GM12891 (cell line): ENCODE measurements at regions not wholly inside any gene's neighbourhood (a gene's known extent, or its start where the extent isn't known, plus 50 kb on each side); places are given as distances from the start of the nearest gene placed in this dataset.

Source experiments
- DNase-seq: peaks from one replicate; pipeline ENCODE4 v3.0.0; 2011; ENCODE audit warnings: low spot score; ENCODE audit not compliant: insufficient read length
- FAIRE-seq: peaks from 2 replicates; lab custom pipeline; 2011; peaks lifted over from hg19 to GRCh38; lab: Jason Lieb, UNC
- PAX5 ChIP-seq: IDR thresholded peaks from 2 replicates; pipeline ENCODE4 v1.6.1; 2011; ENCODE audit warnings: low read length, moderate library complexity, mild to moderate bottlenecking; ENCODE audit not compliant: insufficient read depth, severe bottlenecking
- POLR2A ChIP-seq: IDR thresholded peaks from 2 replicates; pipeline ENCODE4 v1.6.1; 2011; ENCODE audit warnings: low read depth, low read length, control low read depth
- POLR2AphosphoS5 ChIP-seq: IDR thresholded peaks from 2 replicates; pipeline ENCODE4 v1.6.1; 2011; ENCODE audit warnings: low read depth, low read length, control low read depth
- POU2F2 ChIP-seq: IDR thresholded peaks from 2 replicates; pipeline ENCODE4 v1.6.1; 2011; ENCODE audit warnings: low read depth, mild to moderate bottlenecking, control low read depth, low read length, moderate library complexity
- SPI1 ChIP-seq: IDR thresholded peaks from 2 replicates; pipeline ENCODE4 v1.6.1; 2011; ENCODE audit warnings: low read depth, low read length, control low read depth
- TAF1 ChIP-seq: IDR thresholded peaks from 2 replicates; pipeline ENCODE4 v1.6.1; 2011; ENCODE audit warnings: low read depth, low read length, control low read depth

- FAIRE-seq, result no peak
- no peak for DNase-seq
Observed at GRCh38 chr2:151180123-151180522, 81.5 kb downstream of the RBM43 start.

GRCh38 chr2:151178207-151178606, 83.5 kb downstream of the RBM43 start:
- FAIRE-seq, result no peak
- DNase-seq, result no peak
- TF ChIP-seq POU2F2, result no peak
- no peak for TF ChIP-seq POLR2AphosphoS5
- TF ChIP-seq PAX5, result no peak
- no peak for TF ChIP-seq POLR2A
- TF ChIP-seq SPI1, result no peak
- no peak for TF ChIP-seq TAF1

More at GRCh38 chr2:151180123-151180522, 81.5 kb downstream of the RBM43 start:
- TF ChIP-seq POLR2AphosphoS5 (no peak), SPI1 (no peak), PAX5 (no peak)

GRCh38 chr2:151177756-151178155, 83.9 kb downstream of the RBM43 start:
- TF ChIP-seq POU2F2, result no peak
- TF ChIP-seq SPI1, result no peak
- no peak for TF ChIP-seq POLR2A
- no peak for TF ChIP-seq POLR2AphosphoS5
- no peak for TF ChIP-seq PAX5
- TF ChIP-seq TAF1, result no peak
- DNase-seq (no peak), FAIRE-seq (no peak)

- DNase-seq, result no peak
- TF ChIP-seq POLR2A, result no peak
- TF ChIP-seq TAF1, result no peak
- TF ChIP-seq PAX5, result no peak
- TF ChIP-seq SPI1, result no peak
- TF ChIP-seq POU2F2, result no peak
- TF ChIP-seq POLR2AphosphoS5, result no peak
- FAIRE-seq, result no peak
Observed at GRCh38 chr2:151176661-151177060, 85.0 kb downstream of the RBM43 start.

DNA sequence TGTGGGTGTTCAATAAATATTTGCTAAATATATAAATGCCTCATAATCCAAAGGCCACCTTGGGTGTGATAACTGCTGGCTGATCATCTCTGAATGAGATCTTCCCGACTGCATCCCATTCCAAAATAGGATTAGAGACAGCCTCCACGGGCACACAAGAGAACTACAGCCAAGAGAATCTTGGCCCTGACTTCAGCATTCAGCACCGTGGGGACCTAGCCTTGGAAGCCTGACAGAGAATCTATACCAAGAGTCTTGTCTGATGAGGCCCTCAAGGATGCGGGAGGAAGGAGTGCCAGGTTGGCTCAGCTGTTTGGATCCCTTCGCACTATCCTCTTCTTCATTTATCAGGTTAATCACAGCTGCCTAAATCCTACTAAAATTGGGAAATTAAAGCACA, 85.8 kb downstream of the RBM43 start:
- TF ChIP-seq TAF1 (no peak), POU2F2 (no peak), POLR2AphosphoS5 (no peak), SPI1 (no peak), PAX5 (no peak), POLR2A (no peak)
- DNase-seq (no peak), FAIRE-seq (no peak)

DNA sequence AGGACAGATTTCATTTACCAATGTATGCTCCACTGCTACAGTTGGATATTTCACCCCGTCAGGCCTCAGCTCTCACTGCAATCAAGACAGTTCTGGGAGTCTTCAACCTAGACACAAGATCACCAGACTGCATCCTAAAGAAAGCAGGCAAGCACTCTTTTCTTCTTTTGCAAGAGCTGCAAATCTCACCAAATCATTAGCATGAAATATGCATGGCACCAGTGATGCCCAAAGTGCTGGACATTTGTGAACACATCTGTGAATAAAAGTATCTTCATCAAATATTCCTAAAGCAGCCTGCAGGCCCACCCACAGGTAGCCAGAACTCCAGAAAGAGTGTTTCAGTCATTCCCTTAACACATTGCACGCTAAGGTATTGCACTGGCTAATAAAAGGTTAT, 87.5 kb downstream of the RBM43 start:
- TF ChIP-seq PAX5 (no peak), POLR2A (no peak), POLR2AphosphoS5 (no peak), POU2F2 (no peak), SPI1 (no peak), TAF1 (no peak)
- DNase-seq (no peak), FAIRE-seq (no peak)

GRCh38 chr2:151171186-151171585, 90.5 kb downstream of the RBM43 start:
- no peak for DNase-seq
- FAIRE-seq, result no peak
- TF ChIP-seq SPI1 (no peak), TAF1 (no peak), POU2F2 (no peak), POLR2AphosphoS5 (no peak), PAX5 (no peak), POLR2A (no peak)

DNA sequence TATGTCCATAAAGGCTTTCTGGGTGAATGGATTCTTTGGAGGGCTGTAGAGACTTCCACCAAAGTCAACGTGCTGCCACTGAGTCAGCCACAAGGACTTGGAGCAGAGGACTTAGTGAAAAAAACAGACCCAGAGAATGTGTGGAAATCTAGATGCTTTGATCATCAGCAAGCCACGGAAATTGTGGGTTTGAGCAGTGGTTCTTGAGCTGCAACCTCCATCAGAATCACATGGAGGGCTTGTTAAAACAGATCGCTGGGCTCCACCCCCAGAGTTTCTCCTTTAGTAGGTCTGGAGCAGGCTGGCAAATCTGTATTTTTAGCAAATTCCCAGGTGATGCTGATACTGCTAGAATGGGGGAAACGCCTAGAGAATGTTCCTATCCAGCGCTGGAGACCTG, 95.3 kb downstream of the RBM43 start:
- no peak for FAIRE-seq
- TF ChIP-seq PAX5, result no peak
- TF ChIP-seq POU2F2, result no peak
- no peak for TF ChIP-seq TAF1
- TF ChIP-seq SPI1, result no peak
- TF ChIP-seq POLR2AphosphoS5, result no peak
- TF ChIP-seq POLR2A, result no peak

DNA sequence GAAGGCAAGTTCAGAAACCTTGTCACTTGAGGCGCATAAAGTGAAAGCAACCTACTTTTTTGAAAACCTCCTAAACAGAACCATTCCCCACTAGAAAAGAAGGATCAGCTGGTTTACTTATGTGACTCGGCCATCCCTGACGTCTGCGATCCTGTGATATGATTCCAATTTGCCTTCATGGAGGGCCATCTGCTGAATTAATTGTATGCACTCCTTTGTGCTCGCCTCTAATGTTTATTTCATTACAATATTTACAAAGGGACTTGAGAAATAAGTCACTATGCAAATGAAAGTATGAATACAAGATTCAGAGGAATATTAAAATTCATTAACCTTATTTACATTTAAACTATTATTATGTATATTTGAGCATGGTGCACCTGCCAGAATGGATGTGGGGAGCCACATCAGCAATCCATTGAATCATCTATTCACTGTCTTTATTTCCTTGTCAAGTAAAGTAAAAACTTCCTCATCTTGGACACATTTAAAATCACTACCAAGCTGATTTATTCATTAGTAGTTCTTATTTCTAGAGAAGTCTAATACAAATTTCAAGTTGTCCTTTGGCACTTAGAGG, 96.5 kb downstream of the RBM43 start:
- TF ChIP-seq POLR2A, result no peak
- TF ChIP-seq POU2F2, result no peak
- TF ChIP-seq POLR2AphosphoS5, result no peak
- TF ChIP-seq SPI1, result no peak
- FAIRE-seq (no peak), DNase-seq (no peak)

More for the DNA sequence above, 95.3 kb downstream of the RBM43 start:
- DNase-seq, result no peak

DNA sequence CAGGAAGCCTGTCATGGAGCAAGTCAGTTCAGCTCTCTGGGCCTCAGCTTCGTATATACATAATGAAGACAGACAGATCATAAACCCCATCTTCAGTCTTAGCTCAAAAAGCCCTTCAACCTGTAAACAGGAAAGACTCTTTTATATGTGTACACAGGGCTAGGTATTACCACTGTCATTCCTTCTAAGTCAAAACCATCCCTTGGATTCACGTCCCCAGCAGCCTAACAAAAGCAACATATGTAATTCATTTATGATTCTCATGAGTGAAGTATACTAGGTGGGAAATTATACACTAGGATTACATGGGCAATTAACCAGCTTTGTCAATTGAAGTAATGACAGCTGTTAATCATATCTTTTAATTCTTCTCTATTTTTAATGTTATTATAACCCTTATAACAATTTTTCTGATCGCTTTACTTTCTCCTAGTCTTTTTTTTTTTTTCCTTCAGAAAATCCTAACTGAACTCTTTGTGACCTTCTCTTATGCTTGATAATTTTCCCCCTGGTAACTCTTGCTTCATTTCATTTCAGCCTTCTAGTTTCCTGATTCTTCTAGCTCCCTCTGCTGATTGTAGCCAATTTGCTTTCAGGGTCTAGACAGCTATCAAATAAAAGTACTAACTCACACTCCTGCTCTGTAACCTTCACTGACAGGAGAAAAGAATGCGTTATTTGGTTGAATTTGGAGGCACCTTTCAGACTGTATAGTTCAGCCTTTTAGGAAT, 99.7 kb downstream of the RBM43 start:
- TF ChIP-seq PAX5 (no peak), SPI1 (no peak), POU2F2 (no peak), POLR2AphosphoS5 (no peak), TAF1 (no peak), POLR2A (no peak)
- FAIRE-seq (no peak), DNase-seq (no peak)

DNA sequence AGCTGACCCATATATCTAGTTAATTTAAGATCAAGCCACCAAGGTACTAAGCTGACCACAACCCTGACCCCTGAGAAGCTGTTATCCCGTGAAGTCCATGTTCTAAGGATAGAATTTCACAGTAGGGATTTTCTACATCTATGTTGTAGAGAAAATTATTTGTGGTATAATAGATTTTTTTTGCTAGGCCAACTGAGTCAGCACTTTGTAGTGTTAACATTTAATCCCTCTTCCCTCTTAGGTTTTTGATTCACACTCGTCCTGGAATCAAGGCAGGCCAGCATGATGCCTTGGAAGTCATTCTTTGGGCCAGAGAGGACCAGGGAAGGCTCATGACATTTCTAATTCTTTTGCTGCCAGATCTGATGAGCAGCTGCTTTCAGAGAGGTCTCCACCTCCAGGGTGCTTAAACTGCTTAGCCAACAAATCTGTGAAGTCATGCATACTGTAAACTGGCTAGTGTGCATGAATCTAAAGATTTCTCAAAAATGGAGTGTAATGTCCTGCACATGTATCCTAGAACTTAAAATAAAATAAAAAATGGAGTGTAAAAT, 102.5 kb downstream of the RBM43 start:
- FAIRE-seq (no peak), DNase-seq (no peak)
- no peak for TF ChIP-seq POLR2AphosphoS5
- TF ChIP-seq SPI1, result no peak
- TF ChIP-seq PAX5, result no peak
- no peak for TF ChIP-seq TAF1
- no peak for TF ChIP-seq POU2F2
- no peak for TF ChIP-seq POLR2A
